DMS53 treated with DMSO at 0.1 percent for 48 hours (cell line): ENCODE measurements at regions not wholly inside any gene's neighbourhood (a gene's known extent, or its start where the extent isn't known, plus 50 kb on each side); places are given as distances from the start of the nearest gene placed in this dataset.

Experiments used
- DNase-seq: peaks from one replicate; lab custom pipeline; 2025; ENCODE audit not compliant: unreplicated experiment; lab: John Stamatoyannopoulos, UW

- DNase-seq: no peak
Observed at GRCh38 chr10:54869022-54869421, 68.0 kb upstream of the PCDH15 start.

- DNase-seq: no peak
Observed at GRCh38 chr10:54866666-54867065, 65.6 kb upstream of the PCDH15 start.

- DNase-seq: no peak
Observed at GRCh38 chr10:54854843-54855242, 53.8 kb upstream of the PCDH15 start.

- DNase-seq: no peak
Observed at GRCh38 chr10:54854389-54854788, 53.4 kb upstream of the PCDH15 start.

- DNase-seq: no peak
Observed at GRCh38 chr10:54853883-54854282, 52.9 kb upstream of the PCDH15 start.
